GM23248 (cell line): ENCODE measurements at regions not wholly inside any gene's neighbourhood (a gene's known extent, or its start where the extent isn't known, plus 50 kb on each side); places are given as distances from the start of the nearest gene placed in this dataset.

ENCODE experiments used
- EZH2 ChIP-seq: fragments of 200-600 bp; sonication (generic); IDR thresholded peaks from 2 replicates; pipeline ENCODE4 v1.6.1; 2018; ENCODE audit warnings: antibody characterized with exemption, mild to moderate bottlenecking; ENCODE audit not compliant: insufficient read depth, poor library complexity, severe bottlenecking
- EZH2phosphoT487 ChIP-seq: fragments of 200-600 bp; sonication (generic); IDR thresholded peaks from 2 replicates; pipeline ENCODE4 v1.6.1; 2018; ENCODE audit warnings: antibody characterized with exemption, moderate library complexity, mild to moderate bottlenecking, low read depth; ENCODE audit not compliant: insufficient read depth

- TF ChIP-seq EZH2 (no peak), EZH2phosphoT487 (no peak)
These were observed 969.1 kb upstream of the CDH8 start for GRCh38 chr16:63005356-63005755.
